ENCODE measurements at regions not wholly inside any gene's neighbourhood (a gene's known extent, or its start where the extent isn't known, plus 50 kb on each side); places are given as distances from the start of the nearest gene placed in this dataset.

GRCh38 chr2:138293549-138293948, 208.0 kb upstream of the SPOPL start:
- TF ChIP-seq CTCF (IDR thresholded peaks at IDR 0.05; ENCODE audit: insufficient read depth, low read depth, low read length) = no peak
- no peak for TF ChIP-seq EZH2 (IDR thresholded peaks at IDR 0.05; ENCODE audit: insufficient read depth, low read length)
